ENCODE measurements at regions not wholly inside any gene's neighbourhood (a gene's known extent, or its start where the extent isn't known, plus 50 kb on each side); places are given as distances from the start of the nearest gene placed in this dataset.

GRCh38 chr10:10222304-10222841 lies 795.3 kb upstream of the CELF2 start:
- Histone ChIP-seq H4K20me1 (ENCODE audit: insufficient read depth) (no peaks in the 10 kb centered on the region), H3K4me2 (no peak overlapping the region), H3K4me3 (no peak overlapping the region), H3K79me2 (ENCODE audit: low read depth) (no peaks in the 10 kb centered on the region), H3K9me2 (ENCODE audit: insufficient read depth) (no peaks in the 10 kb centered on the region), H3K4me1 (replicated peaks; ENCODE audit: insufficient read depth) (no peaks in the 10 kb centered on the region), H3K9me3 (ENCODE audit: insufficient read depth, low read depth) (no peaks in the 10 kb centered on the region), H3K36me3 (ENCODE audit: low read depth) (no peaks in the 10 kb centered on the region), H3F3A (ENCODE audit: insufficient read depth, low read depth) (no peaks in the 10 kb centered on the region), H3K27me3 (ENCODE audit: insufficient read depth, low read depth) (no peaks in the 10 kb centered on the region), H2AFZ (no peak overlapping the region), H3K27ac (no peak overlapping the region)
- ChIA-PET CTCF (no interaction called here), POLR2A (ENCODE audit: unreplicated experiment) (no interaction called here)
- intact Hi-C loops (cut with micrococcal nuclease; ENCODE audit: unreplicated experiment): no loop called here
- no TSS peak for BruUV-seq (replicated peaks)
- no peak for TF ChIP-seq CTCF (conservative IDR thresholded peaks at IDR 0.05)
- no peak for TF ChIP-seq EZH2 (IDR thresholded peaks at IDR 0.05; ENCODE audit: low read depth)
- DNase-seq: no peak

GRCh38 chr10:10223131-10223530 lies 794.5 kb upstream of the CELF2 start:
- Histone ChIP-seq H2AFZ (no peak overlapping the region), H3K4me1 (replicated peaks; ENCODE audit: insufficient read depth) (no peaks in the 10 kb centered on the region), H3K9me3 (ENCODE audit: insufficient read depth, low read depth) (no peaks in the 10 kb centered on the region), H3K4me3 (no peak overlapping the region), H3F3A (ENCODE audit: insufficient read depth, low read depth) (no peaks in the 10 kb centered on the region), H3K9me2 (ENCODE audit: insufficient read depth) (no peaks in the 10 kb centered on the region), H3K27ac (no peak overlapping the region), H3K4me2 (no peak overlapping the region), H3K79me2 (ENCODE audit: low read depth) (no peaks in the 10 kb centered on the region), H3K27me3 (ENCODE audit: insufficient read depth, low read depth) (no peaks in the 10 kb centered on the region), H3K36me3 (ENCODE audit: low read depth) (no peaks in the 10 kb centered on the region), H4K20me1 (ENCODE audit: insufficient read depth) (no peaks in the 10 kb centered on the region)
- TF ChIP-seq CTCF (conservative IDR thresholded peaks at IDR 0.05) (no peak), EZH2 (IDR thresholded peaks at IDR 0.05; ENCODE audit: low read depth) (no peak)
- CTCF ChIA-PET: no interaction called here
- no TSS peak for BruUV-seq (replicated peaks)
- intact Hi-C loops (cut with micrococcal nuclease; ENCODE audit: unreplicated experiment): no loop called here
- POLR2A ChIA-PET (ENCODE audit: unreplicated experiment): no interaction called here
- no peak for DNase-seq

GRCh38 chr10:10225136-10225676 lies 792.5 kb upstream of the CELF2 start:
- no peaks in the 10 kb centered on the region for H3K79me2 ChIP-seq (ENCODE audit: low read depth)
- H3K4me2 ChIP-seq: no peak overlapping the region
- ChIA-PET CTCF (no interaction called here), POLR2A (ENCODE audit: unreplicated experiment) (no interaction called here)
- no peak for DNase-seq
- H2AFZ ChIP-seq: no peak overlapping the region
- no peak for TF ChIP-seq CTCF (conservative IDR thresholded peaks at IDR 0.05)
- TF ChIP-seq EZH2 (IDR thresholded peaks at IDR 0.05; ENCODE audit: low read depth): no peak
- BruUV-seq (replicated peaks): no TSS peak
- no peaks in the 10 kb centered on the region for H3F3A ChIP-seq (ENCODE audit: insufficient read depth, low read depth)
- H3K27me3 ChIP-seq (ENCODE audit: insufficient read depth, low read depth): no peaks in the 10 kb centered on the region
- H3K4me3 ChIP-seq: no peak overlapping the region
- intact Hi-C loops (cut with micrococcal nuclease; ENCODE audit: unreplicated experiment): no loop called here
- no peaks in the 10 kb centered on the region for H3K4me1 ChIP-seq (replicated peaks; ENCODE audit: insufficient read depth)
- H4K20me1 ChIP-seq (ENCODE audit: insufficient read depth): no peaks in the 10 kb centered on the region
- no peaks in the 10 kb centered on the region for H3K36me3 ChIP-seq (ENCODE audit: low read depth)
- H3K9me3 ChIP-seq (ENCODE audit: insufficient read depth, low read depth): no peaks in the 10 kb centered on the region
- H3K27ac ChIP-seq: no peak overlapping the region
- H3K9me2 ChIP-seq (ENCODE audit: insufficient read depth): no peaks in the 10 kb centered on the region
